HepG2 (cell line): ENCODE measurements at regions not wholly inside any gene's neighbourhood (a gene's known extent, or its start where the extent isn't known, plus 50 kb on each side); places are given as distances from the start of the nearest gene placed in this dataset.

Source experiments
- ATF2 ChIP-seq: sonication (generic); formaldehyde crosslinking; IDR thresholded peaks from 2 replicates; pipeline ENCODE4 v1.4.0; 2020; ENCODE audit warnings: missing genetic modification reagents
- CTCF ChIP-seq: sonication (generic); formaldehyde crosslinking; IDR thresholded peaks from 2 replicates; pipeline ENCODE4 v1.5.0; 2020; ENCODE audit warnings: mild to moderate bottlenecking, missing genetic modification reagents, moderate library complexity
- NBN ChIP-seq: fragments of 450-650 bp; conservative IDR thresholded peaks from 2 replicates; pipeline ENCODE4 v1.6.1; 2017
- PRDM15 ChIP-seq: sonication (generic); formaldehyde crosslinking; IDR thresholded peaks from 2 replicates; pipeline ENCODE4 v1.4.0; 2020; ENCODE audit warnings: missing genetic modification reagents
- TFAP4 ChIP-seq: sonication (generic); IDR thresholded peaks from 2 replicates; pipeline ENCODE4 v1.6.1; 2016; ENCODE audit warnings: low read depth, borderline replicate concordance
- ZNF225 ChIP-seq: sonication (generic); formaldehyde crosslinking; IDR thresholded peaks from 2 replicates; pipeline ENCODE4 v1.4.0; 2020; ENCODE audit warnings: mild to moderate bottlenecking, missing genetic modification reagents
- ZNF232 ChIP-seq: sonication (generic); formaldehyde crosslinking; IDR thresholded peaks from 2 replicates; pipeline ENCODE4 v1.4.0; 2020; ENCODE audit warnings: missing genetic modification reagents, borderline replicate concordance

DNA sequence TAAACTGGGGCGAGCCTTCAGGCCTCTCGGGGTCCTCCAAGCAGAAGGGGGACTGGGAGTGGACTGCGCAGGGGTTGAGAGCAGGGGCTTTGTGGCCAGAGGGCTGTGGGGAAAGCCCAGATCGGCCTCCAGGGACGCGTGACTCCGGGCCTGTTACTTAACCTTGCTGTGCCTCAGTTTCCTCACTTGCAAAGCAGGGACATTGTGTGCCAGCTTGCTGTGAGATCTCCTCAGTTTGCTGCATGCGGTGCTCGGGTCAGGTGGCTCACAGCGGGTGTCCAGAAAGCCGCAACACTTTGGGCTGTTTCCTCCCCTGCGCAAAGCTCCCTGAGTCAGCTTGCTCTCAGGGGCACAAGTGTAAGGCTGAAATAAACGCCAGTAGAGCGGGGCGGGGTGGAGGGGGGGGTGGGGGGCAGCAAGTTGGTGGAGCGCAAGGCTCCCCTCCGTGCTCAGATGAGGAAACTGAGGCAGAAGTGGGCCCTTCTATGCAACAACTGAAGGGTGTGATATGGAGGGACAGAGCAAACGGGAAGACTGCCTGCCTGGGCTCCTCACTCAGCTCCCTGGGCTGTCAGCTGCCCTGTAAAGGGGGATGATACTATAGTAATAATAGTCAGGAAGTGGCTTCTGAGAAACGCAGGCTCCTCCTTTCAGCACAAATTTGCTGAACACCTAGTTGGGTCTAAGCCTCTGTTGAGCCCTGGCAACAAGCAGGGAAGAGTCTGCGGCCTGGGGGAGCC lies 101.0 kb downstream of the HMX1 start:
- TF ChIP-seq ATF2 (CRISPR knock-in tag) (no peak), CTCF (CRISPR knock-in tag) (no peak), ZNF225 (CRISPR knock-in tag) (no peak), PRDM15 (no peak), TFAP4 (no peak), ZNF232 (CRISPR knock-in tag) (no peak), NBN (no peak)
